ENCODE measurements at regions not wholly inside any gene's neighbourhood (a gene's known extent, or its start where the extent isn't known, plus 50 kb on each side); places are given as distances from the start of the nearest gene placed in this dataset.

DNA sequence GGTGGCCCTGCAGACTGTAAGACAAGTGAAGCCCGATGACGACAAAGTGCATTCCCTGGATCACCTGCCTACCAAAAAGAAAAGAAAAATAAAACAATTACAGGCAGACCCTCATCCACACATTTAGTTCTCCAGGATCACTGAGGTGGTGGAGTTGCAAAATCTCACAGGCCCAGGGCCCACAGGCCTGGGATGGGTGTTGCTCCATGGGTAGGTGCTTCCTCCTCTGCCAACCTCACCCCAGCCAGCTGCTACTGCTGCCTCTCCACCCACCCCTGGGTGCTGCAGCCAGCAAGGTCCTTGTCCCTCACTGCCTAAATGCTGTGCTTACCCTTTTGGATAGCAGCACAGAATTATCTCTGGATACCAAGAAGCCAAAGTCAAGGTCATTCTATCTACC lies 146.4 kb upstream of the GALNT2 start:
- TF ChIP-seq HNF4G (IDR thresholded peaks at IDR 0.05) = no peak
- TF ChIP-seq, protein P1, sequence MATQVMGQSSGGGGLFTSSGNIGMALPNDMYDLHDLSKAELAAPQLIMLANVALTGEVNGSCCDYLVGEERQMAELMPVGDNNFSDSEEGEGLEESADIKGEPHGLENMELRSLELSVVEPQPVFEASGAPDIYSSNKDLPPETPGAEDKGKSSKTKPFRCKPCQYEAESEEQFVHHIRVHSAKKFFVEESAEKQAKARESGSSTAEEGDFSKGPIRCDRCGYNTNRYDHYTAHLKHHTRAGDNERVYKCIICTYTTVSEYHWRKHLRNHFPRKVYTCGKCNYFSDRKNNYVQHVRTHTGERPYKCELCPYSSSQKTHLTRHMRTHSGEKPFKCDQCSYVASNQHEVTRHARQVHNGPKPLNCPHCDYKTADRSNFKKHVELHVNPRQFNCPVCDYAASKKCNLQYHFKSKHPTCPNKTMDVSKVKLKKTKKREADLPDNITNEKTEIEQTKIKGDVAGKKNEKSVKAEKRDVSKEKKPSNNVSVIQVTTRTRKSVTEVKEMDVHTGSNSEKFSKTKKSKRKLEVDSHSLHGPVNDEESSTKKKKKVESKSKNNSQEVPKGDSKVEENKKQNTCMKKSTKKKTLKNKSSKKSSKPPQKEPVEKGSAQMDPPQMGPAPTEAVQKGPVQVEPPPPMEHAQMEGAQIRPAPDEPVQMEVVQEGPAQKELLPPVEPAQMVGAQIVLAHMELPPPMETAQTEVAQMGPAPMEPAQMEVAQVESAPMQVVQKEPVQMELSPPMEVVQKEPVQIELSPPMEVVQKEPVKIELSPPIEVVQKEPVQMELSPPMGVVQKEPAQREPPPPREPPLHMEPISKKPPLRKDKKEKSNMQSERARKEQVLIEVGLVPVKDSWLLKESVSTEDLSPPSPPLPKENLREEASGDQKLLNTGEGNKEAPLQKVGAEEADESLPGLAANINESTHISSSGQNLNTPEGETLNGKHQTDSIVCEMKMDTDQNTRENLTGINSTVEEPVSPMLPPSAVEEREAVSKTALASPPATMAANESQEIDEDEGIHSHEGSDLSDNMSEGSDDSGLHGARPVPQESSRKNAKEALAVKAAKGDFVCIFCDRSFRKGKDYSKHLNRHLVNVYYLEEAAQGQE (IDR thresholded peaks at IDR 0.05) = no peak
- no peak for TF ChIP-seq FOXA2 (IDR thresholded peaks at IDR 0.05)
- TF ChIP-seq FOXA1 (IDR thresholded peaks at IDR 0.05) = no peak
- TF ChIP-seq RXRA (IDR thresholded peaks at IDR 0.05) = no peak
- TF ChIP-seq, protein P2, sequence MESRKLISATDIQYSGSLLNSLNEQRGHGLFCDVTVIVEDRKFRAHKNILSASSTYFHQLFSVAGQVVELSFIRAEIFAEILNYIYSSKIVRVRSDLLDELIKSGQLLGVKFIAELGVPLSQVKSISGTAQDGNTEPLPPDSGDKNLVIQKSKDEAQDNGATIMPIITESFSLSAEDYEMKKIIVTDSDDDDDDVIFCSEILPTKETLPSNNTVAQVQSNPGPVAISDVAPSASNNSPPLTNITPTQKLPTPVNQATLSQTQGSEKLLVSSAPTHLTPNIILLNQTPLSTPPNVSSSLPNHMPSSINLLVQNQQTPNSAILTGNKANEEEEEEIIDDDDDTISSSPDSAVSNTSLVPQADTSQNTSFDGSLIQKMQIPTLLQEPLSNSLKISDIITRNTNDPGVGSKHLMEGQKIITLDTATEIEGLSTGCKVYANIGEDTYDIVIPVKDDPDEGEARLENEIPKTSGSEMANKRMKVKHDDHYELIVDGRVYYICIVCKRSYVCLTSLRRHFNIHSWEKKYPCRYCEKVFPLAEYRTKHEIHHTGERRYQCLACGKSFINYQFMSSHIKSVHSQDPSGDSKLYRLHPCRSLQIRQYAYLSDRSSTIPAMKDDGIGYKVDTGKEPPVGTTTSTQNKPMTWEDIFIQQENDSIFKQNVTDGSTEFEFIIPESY (IDR thresholded peaks at IDR 0.05) = no peak
- TF ChIP-seq, protein P3, sequence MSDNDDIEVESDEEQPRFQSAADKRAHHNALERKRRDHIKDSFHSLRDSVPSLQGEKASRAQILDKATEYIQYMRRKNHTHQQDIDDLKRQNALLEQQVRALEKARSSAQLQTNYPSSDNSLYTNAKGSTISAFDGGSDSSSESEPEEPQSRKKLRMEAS (IDR thresholded peaks at IDR 0.05) = no peak
- no peak for TF ChIP-seq GABPA (IDR thresholded peaks at IDR 0.05 in 1 of 2, conservative IDR thresholded peaks at IDR 0.05 in 1 of 2)
- no peak for TF ChIP-seq YY1 (IDR thresholded peaks at IDR 0.05)
- no peak for TF ChIP-seq NR2F2 (IDR thresholded peaks at IDR 0.05)
- TF ChIP-seq, protein P4, sequence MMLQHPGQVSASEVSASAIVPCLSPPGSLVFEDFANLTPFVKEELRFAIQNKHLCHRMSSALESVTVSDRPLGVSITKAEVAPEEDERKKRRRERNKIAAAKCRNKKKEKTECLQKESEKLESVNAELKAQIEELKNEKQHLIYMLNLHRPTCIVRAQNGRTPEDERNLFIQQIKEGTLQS (IDR thresholded peaks at IDR 0.05) = no peak
- no peak for TF ChIP-seq JUND (IDR thresholded peaks at IDR 0.05)
- TF ChIP-seq, protein P5, sequence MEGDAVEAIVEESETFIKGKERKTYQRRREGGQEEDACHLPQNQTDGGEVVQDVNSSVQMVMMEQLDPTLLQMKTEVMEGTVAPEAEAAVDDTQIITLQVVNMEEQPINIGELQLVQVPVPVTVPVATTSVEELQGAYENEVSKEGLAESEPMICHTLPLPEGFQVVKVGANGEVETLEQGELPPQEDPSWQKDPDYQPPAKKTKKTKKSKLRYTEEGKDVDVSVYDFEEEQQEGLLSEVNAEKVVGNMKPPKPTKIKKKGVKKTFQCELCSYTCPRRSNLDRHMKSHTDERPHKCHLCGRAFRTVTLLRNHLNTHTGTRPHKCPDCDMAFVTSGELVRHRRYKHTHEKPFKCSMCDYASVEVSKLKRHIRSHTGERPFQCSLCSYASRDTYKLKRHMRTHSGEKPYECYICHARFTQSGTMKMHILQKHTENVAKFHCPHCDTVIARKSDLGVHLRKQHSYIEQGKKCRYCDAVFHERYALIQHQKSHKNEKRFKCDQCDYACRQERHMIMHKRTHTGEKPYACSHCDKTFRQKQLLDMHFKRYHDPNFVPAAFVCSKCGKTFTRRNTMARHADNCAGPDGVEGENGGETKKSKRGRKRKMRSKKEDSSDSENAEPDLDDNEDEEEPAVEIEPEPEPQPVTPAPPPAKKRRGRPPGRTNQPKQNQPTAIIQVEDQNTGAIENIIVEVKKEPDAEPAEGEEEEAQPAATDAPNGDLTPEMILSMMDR (IDR thresholded peaks at IDR 0.05; ENCODE audit: low read depth, low read length, missing input control) = no peak
- no peak for TF ChIP-seq SP1 (IDR thresholded peaks at IDR 0.05)
- TF ChIP-seq TAF1 (conservative IDR thresholded peaks at IDR 0.05) = no peak
- no peak for TF ChIP-seq RAD21 (IDR thresholded peaks at IDR 0.05)
- TF ChIP-seq EGR1 (IDR thresholded peaks at IDR 0.05; ENCODE audit: low read depth in 2 of 2) = no peak
- no peak for TF ChIP-seq HNF4A (conservative IDR thresholded peaks at IDR 0.05)
- Histone ChIP-seq H3K9me3 (ENCODE audit: control insufficient read depth in 4 of 4, low read length in 3 of 4) (no peaks in the 10 kb centered on the region), H3K9ac (ENCODE audit: low read depth in 1 of 2, low read length in 2 of 2) (no peak overlapping the region), H3K27me3 (ENCODE audit: control insufficient read depth in 4 of 4, insufficient read depth in 4 of 4, low read length in 3 of 4) (no peaks in the 10 kb centered on the region), H3K4me3 (ENCODE audit: low read depth in 1 of 3, low read length in 3 of 3) (no peak overlapping the region), H3K36me3 (ENCODE audit: control insufficient read depth in 4 of 4, insufficient read depth in 3 of 4, low read depth in 1 of 4, low read length in 3 of 4) (no peaks in the 10 kb centered on the region), H3K27ac (ENCODE audit: low read depth in 1 of 2, low read length in 2 of 2) (no peak overlapping the region), H3K4me1 (ENCODE audit: control insufficient read depth in 4 of 4, insufficient read depth in 4 of 4, low read length in 3 of 4) (no peaks in the 10 kb centered on the region)
- 96% methylated on average over 2 of the region's 2 CpGs for WGBS
- DNase-seq (ENCODE audit: low spot score) = no peak

All from liver (tissue), 8 donors.